Choroid plexus epithelial cell (primary cell): ENCODE measurements at regions not wholly inside any gene's neighbourhood (a gene's known extent, or its start where the extent isn't known, plus 50 kb on each side); places are given as distances from the start of the nearest gene placed in this dataset.

Source experiments
- DNase-seq: peaks from one replicate; pipeline ENCODE4 v3.0.0-alpha.2; 2010; ENCODE audit warnings: low read depth
- H3K4me3 ChIP-seq: 2 replicates; pipeline ENCODE4 v1.5.1; 2011; ENCODE audit warnings: low read depth, mild to moderate bottlenecking, control low read depth, low read length, moderate library complexity
- TF ChIP-seq, protein P1 (sequence below): conservative IDR thresholded peaks from 2 replicates; pipeline ENCODE4 v1.5.1; 2011; ENCODE audit warnings: low read depth, mild to moderate bottlenecking, control low read depth, inconsistent platforms, low read length, moderate library complexity

DNA sequence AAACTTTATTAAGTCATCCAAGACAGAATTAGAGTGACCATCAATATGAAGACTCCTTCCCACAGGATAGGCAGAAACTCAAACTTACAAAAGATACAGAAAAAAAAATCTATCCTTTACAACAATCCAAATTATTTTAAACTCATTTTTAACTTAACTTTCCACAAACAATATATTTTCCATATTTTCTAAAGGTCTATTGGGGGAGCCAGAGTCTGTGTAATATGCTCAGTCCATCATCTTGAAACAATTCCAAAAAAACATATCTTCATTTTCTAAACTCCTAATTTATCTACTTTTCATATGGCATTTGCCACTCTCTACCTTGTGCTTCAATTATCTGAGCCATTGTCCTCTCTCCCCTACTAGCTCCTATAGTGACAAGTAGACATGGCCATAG, 378.1 kb downstream of the PDGFC start:
- peak; percentile 50 for DNase-seq
- TF ChIP-seq, protein P1, sequence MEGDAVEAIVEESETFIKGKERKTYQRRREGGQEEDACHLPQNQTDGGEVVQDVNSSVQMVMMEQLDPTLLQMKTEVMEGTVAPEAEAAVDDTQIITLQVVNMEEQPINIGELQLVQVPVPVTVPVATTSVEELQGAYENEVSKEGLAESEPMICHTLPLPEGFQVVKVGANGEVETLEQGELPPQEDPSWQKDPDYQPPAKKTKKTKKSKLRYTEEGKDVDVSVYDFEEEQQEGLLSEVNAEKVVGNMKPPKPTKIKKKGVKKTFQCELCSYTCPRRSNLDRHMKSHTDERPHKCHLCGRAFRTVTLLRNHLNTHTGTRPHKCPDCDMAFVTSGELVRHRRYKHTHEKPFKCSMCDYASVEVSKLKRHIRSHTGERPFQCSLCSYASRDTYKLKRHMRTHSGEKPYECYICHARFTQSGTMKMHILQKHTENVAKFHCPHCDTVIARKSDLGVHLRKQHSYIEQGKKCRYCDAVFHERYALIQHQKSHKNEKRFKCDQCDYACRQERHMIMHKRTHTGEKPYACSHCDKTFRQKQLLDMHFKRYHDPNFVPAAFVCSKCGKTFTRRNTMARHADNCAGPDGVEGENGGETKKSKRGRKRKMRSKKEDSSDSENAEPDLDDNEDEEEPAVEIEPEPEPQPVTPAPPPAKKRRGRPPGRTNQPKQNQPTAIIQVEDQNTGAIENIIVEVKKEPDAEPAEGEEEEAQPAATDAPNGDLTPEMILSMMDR: peak; percentile 33
- no peak overlapping the region for H3K4me3 ChIP-seq

DNA sequence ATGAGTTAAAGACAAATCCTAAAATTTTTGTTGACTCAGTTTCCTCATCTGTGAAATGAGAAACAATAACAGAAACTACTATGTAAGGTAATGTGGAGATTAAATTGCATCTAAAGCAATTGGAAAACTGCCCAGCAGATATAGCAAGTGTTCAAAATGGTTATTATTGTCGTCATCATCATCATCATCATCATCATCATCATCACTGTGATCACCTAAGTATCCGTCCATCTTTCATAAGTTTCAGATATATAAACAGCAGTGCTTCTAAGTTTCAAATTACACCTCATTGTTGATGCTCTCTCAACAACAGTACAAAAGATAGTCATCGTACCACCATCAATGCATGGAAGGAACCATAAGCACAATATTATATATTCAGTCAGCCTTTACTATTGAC, 379.9 kb downstream of the PDGFC start:
- TF ChIP-seq, protein P1: no peak
- H3K4me3 ChIP-seq: no peak overlapping the region
- DNase-seq: no peak

DNA sequence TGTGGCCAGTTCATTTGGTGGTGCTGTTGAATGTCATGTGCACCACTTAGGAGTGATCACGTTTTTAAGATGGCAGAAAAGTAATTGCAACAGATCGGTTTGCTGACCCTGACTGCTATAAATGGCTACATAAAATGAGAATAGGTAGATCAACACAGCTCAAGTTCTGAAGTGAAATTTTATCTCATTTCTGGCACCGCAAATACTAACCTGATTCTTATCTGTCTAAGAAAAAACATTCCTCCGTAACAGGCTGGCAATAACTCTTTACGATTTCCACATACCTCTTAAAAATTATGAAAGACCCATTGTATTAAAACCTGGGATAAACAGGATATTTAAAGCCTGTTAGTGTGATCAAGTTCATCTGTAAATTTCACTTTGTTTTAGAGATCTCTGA, 387.5 kb downstream of the PDGFC start:
- DNase-seq: no peak
- TF ChIP-seq, protein P1: no peak
- H3K4me3 ChIP-seq: no peak overlapping the region

DNA sequence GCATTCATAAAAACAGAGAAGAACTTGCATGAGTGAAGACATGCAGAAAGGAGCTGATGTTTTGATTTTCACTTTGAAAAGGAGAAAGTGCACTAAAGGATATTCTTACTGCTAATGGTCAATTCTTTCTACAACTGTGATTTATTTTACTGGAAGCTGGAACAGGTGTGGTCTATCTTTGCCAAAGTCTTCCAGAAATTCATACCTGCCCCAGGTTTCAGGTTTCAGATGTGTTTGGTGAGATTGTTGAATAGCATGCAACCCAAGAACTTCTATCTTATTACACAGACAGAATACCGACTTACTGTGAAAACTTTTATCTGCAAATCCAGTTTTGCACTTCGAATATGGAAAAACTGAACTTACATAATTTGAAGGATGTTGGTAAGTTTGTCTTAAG, 388.3 kb downstream of the PDGFC start:
- TF ChIP-seq, protein P1: no peak
- no peak overlapping the region for H3K4me3 ChIP-seq
- no peak for DNase-seq

DNA sequence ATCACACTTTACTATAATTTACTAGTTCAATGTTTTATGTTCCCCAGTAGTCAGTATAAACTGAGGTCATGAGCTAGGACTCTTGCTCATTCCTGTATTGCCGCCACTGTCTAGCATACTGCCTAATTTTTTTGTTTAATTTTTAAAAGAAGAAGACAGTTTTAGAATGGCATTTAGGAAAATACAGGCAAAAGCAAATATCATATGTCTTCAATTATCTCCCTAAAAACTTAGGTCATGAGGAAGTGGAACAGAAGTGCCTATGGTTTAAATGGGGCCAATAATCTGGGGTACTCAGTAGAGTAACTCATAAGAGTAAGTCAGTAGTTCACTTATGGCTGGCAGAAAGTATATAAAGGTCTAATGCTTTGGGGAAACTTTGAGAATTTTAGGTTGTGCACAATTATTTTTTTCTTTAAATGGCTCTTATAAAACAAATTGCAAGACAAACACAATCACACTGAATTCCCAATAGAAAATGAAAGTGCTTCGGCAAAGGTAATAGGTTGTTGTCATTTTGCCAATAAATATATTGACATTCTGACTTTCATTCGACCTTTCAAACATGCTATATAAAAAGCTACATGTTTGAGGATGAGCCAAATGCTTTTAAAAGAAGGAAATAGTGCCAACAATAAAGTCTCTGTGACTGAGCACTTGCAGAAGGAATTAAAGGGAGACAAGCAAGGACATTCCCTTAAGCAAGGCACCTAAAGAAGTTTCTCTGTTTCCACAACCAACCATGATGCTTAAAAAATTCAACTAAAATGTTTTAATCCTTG, 390.1 kb downstream of the PDGFC start:
- H3K4me3 ChIP-seq: peak overlapping the region; percentile 7
- DNase-seq: no peak
- TF ChIP-seq, protein P1: no peak

DNA sequence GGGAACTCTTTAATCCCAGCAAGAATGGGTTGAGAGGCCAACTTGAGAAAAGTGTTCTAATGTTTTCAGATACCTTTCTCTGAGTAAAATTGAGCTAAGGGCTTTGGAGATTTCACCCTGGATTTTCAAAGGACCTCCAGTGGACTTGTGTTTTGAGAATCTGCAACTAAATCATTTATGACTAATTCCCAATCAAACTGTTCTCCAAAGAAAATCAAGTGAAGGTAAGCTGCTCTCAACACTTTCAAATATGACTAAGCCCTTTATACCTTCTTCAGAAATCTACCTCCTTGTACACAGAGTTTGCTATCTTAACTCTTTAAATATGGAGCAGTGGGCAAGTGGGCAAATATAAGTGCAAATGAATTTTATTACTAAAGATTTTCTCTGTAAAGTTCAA, 392.9 kb downstream of the PDGFC start:
- TF ChIP-seq, protein P1: no peak
- no peak for DNase-seq
- H3K4me3 ChIP-seq: no peak overlapping the region

DNA sequence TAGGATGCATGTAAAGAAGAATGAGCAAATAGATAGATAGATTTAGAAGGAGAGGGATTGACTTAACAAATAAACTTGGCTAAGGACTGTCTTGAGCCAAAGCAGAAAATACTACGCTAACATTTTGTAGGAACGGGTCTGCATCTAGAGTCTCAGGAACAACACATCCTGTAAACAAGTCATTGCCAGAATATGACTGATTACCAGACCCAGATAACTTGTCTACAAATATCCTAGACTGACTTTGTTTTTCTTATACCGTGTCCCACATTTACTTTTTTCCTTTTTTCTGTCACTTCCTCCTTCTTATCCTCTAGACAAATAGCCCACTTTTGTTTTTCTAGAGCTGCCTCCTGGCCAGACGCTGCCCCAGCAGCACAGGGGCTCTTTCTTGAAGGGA, 393.6 kb downstream of the PDGFC start:
- H3K4me3 ChIP-seq: no peak overlapping the region
- TF ChIP-seq, protein P1: no peak
- no peak for DNase-seq
